ENCODE measurements at regions not wholly inside any gene's neighbourhood (a gene's known extent, or its start where the extent isn't known, plus 50 kb on each side); places are given as distances from the start of the nearest gene placed in this dataset.

- Histone ChIP-seq H3K36me3 (ENCODE audit: low read depth) (no peaks in the 10 kb centered on the region), H3K9me3 (no peaks in the 10 kb centered on the region), H3K4me3 (no peak overlapping the region), H3K4me1 (ENCODE audit: low read depth) (no peaks in the 10 kb centered on the region)
- ATAC-seq: no peak
- intact Hi-C loops (cut with DNase I, micrococcal nuclease): no loop called here
- TF ChIP-seq, protein P1, sequence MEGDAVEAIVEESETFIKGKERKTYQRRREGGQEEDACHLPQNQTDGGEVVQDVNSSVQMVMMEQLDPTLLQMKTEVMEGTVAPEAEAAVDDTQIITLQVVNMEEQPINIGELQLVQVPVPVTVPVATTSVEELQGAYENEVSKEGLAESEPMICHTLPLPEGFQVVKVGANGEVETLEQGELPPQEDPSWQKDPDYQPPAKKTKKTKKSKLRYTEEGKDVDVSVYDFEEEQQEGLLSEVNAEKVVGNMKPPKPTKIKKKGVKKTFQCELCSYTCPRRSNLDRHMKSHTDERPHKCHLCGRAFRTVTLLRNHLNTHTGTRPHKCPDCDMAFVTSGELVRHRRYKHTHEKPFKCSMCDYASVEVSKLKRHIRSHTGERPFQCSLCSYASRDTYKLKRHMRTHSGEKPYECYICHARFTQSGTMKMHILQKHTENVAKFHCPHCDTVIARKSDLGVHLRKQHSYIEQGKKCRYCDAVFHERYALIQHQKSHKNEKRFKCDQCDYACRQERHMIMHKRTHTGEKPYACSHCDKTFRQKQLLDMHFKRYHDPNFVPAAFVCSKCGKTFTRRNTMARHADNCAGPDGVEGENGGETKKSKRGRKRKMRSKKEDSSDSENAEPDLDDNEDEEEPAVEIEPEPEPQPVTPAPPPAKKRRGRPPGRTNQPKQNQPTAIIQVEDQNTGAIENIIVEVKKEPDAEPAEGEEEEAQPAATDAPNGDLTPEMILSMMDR (IDR thresholded peaks at IDR 0.05): no peak
- DNase-seq: no peak
These were observed 315.0 kb upstream of the SYT4 start for GRCh38 chr18:43592269-43592668.

GRCh38 chr18:43596105-43596712, 318.9 kb upstream of the SYT4 start:
- TF ChIP-seq, protein P1 (IDR thresholded peaks at IDR 0.05): no peak
- DNase-seq (no peak), ATAC-seq (peak; percentile 41)
- H3K9me3 ChIP-seq: no peaks in the 10 kb centered on the region
- no peaks in the 10 kb centered on the region for H3K36me3 ChIP-seq (ENCODE audit: low read depth)
- intact Hi-C loops (cut with DNase I, micrococcal nuclease): no loop called here
- no peak overlapping the region for H3K4me3 ChIP-seq
- no peaks in the 10 kb centered on the region for H3K4me1 ChIP-seq (ENCODE audit: low read depth)

- intact Hi-C loops (cut with DNase I, micrococcal nuclease): no loop called here
- H3K4me3 ChIP-seq: no peak overlapping the region
- TF ChIP-seq, protein P1 (IDR thresholded peaks at IDR 0.05): no peak
- no peaks in the 10 kb centered on the region for H3K4me1 ChIP-seq (ENCODE audit: low read depth)
- H3K9me3 ChIP-seq: peaks cover 12% of the 10 kb centered on the region
- H3K36me3 ChIP-seq (ENCODE audit: low read depth): no peaks in the 10 kb centered on the region
- DNase-seq (no peak), ATAC-seq (no peak)
These were observed 324.1 kb upstream of the SYT4 start for GRCh38 chr18:43601432-43601831.

- no peak for DNase-seq
- Histone ChIP-seq H3K36me3 (ENCODE audit: low read depth) (no peaks in the 10 kb centered on the region), H3K9me3 (peaks cover 12% of the 10 kb centered on the region), H3K4me1 (ENCODE audit: low read depth) (no peaks in the 10 kb centered on the region), H3K4me3 (no peak overlapping the region)
- no peak for ATAC-seq
- TF ChIP-seq, protein P1 (IDR thresholded peaks at IDR 0.05): no peak
- intact Hi-C loops (cut with DNase I, micrococcal nuclease): no loop called here
These were observed 327.9 kb upstream of the SYT4 start for GRCh38 chr18:43605224-43605623.

DNA sequence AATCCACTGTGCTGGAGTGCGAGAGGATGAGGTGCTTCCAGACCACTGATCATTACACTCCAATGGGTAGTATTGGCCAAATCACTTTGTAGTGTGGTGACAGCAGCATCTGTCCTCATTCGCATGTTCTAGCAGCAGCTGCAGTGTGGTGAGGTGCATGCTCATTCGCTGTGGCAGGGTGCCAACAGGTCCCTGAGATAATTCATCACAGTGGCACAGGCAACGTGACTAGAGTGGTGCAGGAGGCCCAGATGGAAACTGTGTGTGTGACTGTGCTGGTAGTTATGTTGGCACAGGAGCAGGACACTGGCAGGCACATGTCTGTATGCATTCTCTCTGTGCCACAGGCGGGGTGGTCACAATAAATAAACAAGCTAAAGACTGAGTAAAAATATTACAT, 329.5 kb upstream of the SYT4 start:
- ATAC-seq (no peak), DNase-seq (no peak)
- Histone ChIP-seq H3K9me3 (peaks cover 12% of the 10 kb centered on the region), H3K4me1 (ENCODE audit: low read depth) (no peaks in the 10 kb centered on the region), H3K4me3 (no peak overlapping the region), H3K36me3 (ENCODE audit: low read depth) (no peaks in the 10 kb centered on the region)
- TF ChIP-seq, protein P1 (IDR thresholded peaks at IDR 0.05): no peak
- intact Hi-C loops (cut with DNase I, micrococcal nuclease): no loop called here

DNA sequence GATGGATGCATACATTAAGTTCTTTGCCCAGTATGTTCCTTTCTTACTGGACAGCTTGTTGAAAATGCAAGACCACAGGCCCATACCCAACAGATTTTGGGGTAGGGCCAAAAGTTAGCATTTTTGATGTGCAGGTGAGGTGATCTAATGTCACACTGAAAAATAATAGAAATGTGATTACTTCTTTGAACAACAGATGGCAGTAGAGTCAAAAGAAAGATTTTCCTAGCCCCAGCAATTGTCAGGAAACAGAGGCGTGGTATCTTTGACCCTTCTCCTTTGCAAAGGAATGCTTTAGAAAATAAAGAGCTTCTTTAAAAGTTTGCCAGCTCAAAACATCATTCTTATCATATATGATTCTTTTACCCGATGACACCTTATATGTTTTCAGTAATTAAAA, 343.6 kb upstream of the SYT4 start:
- DNase-seq: no peak
- ATAC-seq: peak; percentile 32
- TF ChIP-seq, protein P1 (IDR thresholded peaks at IDR 0.05): peak; percentile 25
- Histone ChIP-seq H3K9me3 (no peaks in the 10 kb centered on the region), H3K4me1 (ENCODE audit: low read depth) (no peaks in the 10 kb centered on the region), H3K4me3 (no peak overlapping the region), H3K36me3 (ENCODE audit: low read depth) (no peaks in the 10 kb centered on the region)
- intact Hi-C loops (cut with DNase I, micrococcal nuclease): no loop called here
